D721Med (cell line): ENCODE measurements at regions not wholly inside any gene's neighbourhood (a gene's known extent, or its start where the extent isn't known, plus 50 kb on each side); places are given as distances from the start of the nearest gene placed in this dataset.

Source experiments
- DNase-seq: peaks from one replicate; pipeline ENCODE4 v3.0.0; 2011; ENCODE audit warnings: low spot score; ENCODE audit not compliant: insufficient read length
- FAIRE-seq: peaks from 2 replicates; lab custom pipeline; 2011; peaks lifted over from hg19 to GRCh38; lab: Jason Lieb, UNC
- TF ChIP-seq, protein P1 (sequence below): IDR thresholded peaks from 2 replicates; pipeline ENCODE4 v1.5.1; 2012; ENCODE audit warnings: mild to moderate bottlenecking, control low read depth; ENCODE audit not compliant: insufficient read depth; ENCODE audit errors: missing control alignments

DNA sequence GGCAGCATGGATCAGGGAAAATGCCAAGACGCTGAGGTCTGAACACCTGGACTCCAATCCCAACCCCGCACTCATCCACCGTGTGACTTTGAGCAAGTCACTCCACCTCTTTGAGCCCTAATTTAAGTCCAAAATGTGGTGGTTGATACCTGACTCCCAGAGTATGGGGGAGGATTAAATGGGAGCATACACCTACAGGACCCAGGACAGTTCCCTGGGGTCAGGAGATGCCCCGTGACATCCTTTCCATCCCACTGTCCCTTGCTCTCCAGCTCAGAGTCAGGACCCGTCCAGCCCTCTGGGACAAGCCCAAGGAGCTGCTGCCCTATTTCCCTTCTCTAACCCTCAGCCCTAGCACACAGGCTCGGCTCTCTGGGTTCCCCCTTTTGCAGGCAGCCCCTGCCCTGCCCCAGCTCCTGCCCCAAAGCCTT lies 276.4 kb downstream of the XXYLT1 start:
- DNase-seq: no peak
- TF ChIP-seq, protein P1, sequence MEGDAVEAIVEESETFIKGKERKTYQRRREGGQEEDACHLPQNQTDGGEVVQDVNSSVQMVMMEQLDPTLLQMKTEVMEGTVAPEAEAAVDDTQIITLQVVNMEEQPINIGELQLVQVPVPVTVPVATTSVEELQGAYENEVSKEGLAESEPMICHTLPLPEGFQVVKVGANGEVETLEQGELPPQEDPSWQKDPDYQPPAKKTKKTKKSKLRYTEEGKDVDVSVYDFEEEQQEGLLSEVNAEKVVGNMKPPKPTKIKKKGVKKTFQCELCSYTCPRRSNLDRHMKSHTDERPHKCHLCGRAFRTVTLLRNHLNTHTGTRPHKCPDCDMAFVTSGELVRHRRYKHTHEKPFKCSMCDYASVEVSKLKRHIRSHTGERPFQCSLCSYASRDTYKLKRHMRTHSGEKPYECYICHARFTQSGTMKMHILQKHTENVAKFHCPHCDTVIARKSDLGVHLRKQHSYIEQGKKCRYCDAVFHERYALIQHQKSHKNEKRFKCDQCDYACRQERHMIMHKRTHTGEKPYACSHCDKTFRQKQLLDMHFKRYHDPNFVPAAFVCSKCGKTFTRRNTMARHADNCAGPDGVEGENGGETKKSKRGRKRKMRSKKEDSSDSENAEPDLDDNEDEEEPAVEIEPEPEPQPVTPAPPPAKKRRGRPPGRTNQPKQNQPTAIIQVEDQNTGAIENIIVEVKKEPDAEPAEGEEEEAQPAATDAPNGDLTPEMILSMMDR: no peak
- no peak for FAIRE-seq

- DNase-seq (no peak), FAIRE-seq (no peak)
- TF ChIP-seq, protein P1: no peak
Measured at GRCh38 chr3:194995334-194995733, 275.6 kb downstream of the XXYLT1 start.

GRCh38 chr3:194995922-194996321 lies 275.0 kb downstream of the XXYLT1 start:
- DNase-seq: no peak
- FAIRE-seq: no peak
- TF ChIP-seq, protein P1: no peak

DNA sequence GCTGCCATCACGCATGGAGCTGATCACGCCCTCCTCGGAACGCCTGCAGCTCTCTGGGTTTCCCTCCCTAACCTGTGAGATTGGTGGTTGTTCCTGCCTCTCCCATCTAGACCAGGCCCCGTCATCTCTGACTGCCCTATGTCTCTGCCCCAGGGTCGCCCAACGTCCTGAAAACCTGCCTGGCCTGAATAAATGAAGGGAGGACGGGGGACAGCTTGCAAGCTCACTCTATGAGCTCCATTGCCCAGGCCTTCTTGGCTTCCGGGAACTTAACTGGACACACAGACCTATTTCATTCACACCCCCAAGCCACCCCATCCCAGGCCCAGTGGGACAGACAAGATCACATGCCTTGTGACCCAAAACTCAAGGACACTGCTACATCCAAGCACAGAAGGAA lies 274.2 kb downstream of the XXYLT1 start:
- DNase-seq (no peak), FAIRE-seq (no peak)
- TF ChIP-seq, protein P1: no peak

GRCh38 chr3:194998417-194998816 lies 272.5 kb downstream of the XXYLT1 start:
- TF ChIP-seq, protein P1: no peak
- DNase-seq: no peak
- no peak for FAIRE-seq

- no peak for FAIRE-seq
- TF ChIP-seq, protein P1: no peak
- no peak for DNase-seq
Measured at GRCh38 chr3:194998948-194999347, 272.0 kb downstream of the XXYLT1 start.

DNA sequence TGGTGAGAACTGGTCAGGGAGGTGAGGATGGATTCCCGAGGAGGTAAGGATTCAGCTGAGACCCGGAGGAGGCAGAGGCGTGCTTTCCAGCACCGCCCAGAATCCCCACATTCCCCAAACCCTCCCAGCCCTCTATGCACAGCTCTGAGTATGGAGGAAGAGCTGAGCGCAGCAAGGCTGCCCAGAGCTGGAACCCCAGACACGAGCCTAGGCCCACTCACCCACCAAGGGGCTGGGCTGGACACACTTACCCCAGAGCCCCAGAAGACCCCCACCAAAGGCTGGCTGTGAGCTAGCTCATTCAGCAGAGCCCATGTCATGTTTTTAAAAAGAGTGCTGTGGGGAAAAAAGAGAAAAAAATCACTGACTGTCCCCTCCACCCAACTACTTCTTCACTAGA lies 271.5 kb downstream of the XXYLT1 start:
- TF ChIP-seq, protein P1: no peak
- DNase-seq: no peak
- no peak for FAIRE-seq
